ENCODE measurements at regions not wholly inside any gene's neighbourhood (a gene's known extent, or its start where the extent isn't known, plus 50 kb on each side); places are given as distances from the start of the nearest gene placed in this dataset.

- H3K14ac ChIP-seq (ENCODE audit: insufficient read depth, low read length) = no peak overlapping the region
- no peak overlapping the region for H2BK120ac ChIP-seq (ENCODE audit: low read depth, low read length, poor library complexity, severe bottlenecking)
- H3K9me3 ChIP-seq (ENCODE audit: control insufficient read depth, low read depth, low read length) = no peaks in the 10 kb centered on the region
- TF ChIP-seq CTCF (conservative IDR thresholded peaks at IDR 0.05) = no peak
- no peak overlapping the region for H3K56ac ChIP-seq (ENCODE audit: insufficient read length, low read depth, low read length)
- no CpG with 5 or more reads among the region's 8 CpGs for WGBS (ENCODE audit: extremely low coverage, insufficient read length, low lambda C conversion rate)
- no peak overlapping the region for H2AFZ ChIP-seq (ENCODE audit: low read length)
- no peaks in the 10 kb centered on the region for H3K79me2 ChIP-seq (ENCODE audit: insufficient read depth, low read length)
- no peak overlapping the region for H4K8ac ChIP-seq (replicated peaks; ENCODE audit: insufficient read length, low read depth, low read length)
- H3K4ac ChIP-seq (ENCODE audit: low read depth, low read length) = no peak overlapping the region
- no peak overlapping the region for H3K27ac Mint-ChIP-seq
- no peak overlapping the region for H3K4me2 ChIP-seq (ENCODE audit: insufficient read depth, insufficient read length, low read length)
- no peak overlapping the region for H3T11ph ChIP-seq (ENCODE audit: low read length)
- H3K4me3 Mint-ChIP-seq = no peak overlapping the region
- H3K27me3 Mint-ChIP-seq (ENCODE audit: low read depth) = peaks cover 2% of the 10 kb centered on the region
- no peak overlapping the region for H2BK15ac ChIP-seq (ENCODE audit: low read depth, low read length)
- no peak overlapping the region for H3K23ac ChIP-seq (ENCODE audit: insufficient read length, low read depth, low read length)
- no peaks in the 10 kb centered on the region for H3K4me1 Mint-ChIP-seq
- H2BK5ac ChIP-seq (ENCODE audit: insufficient read length, low read length) = no peak overlapping the region
- H4K5ac ChIP-seq (ENCODE audit: insufficient read length, low read depth, low read length) = no peak overlapping the region
- no peak overlapping the region for H2BK12ac ChIP-seq (ENCODE audit: insufficient read length, low read depth, low read length)
- no peaks in the 10 kb centered on the region for H3K23me2 ChIP-seq (ENCODE audit: insufficient read length, low read depth, low read length, poor library complexity, severe bottlenecking)
- no peak overlapping the region for H3K27ac ChIP-seq (ENCODE audit: insufficient read length, low read depth, low read length)
- no peak overlapping the region for H2BK20ac ChIP-seq (ENCODE audit: low read depth, low read length, poor library complexity, severe bottlenecking)
- no peaks in the 10 kb centered on the region for H3K27me3 ChIP-seq (ENCODE audit: insufficient read depth, low read length)
- no peak overlapping the region for H3K9ac ChIP-seq (ENCODE audit: extremely low read depth, insufficient read length, low read length)
- H2AK5ac ChIP-seq (ENCODE audit: insufficient read length, low read length) = no peak overlapping the region
- no peak for DNase-seq
- no peaks in the 10 kb centered on the region for H3K79me1 ChIP-seq (ENCODE audit: insufficient read depth, low read depth, low read length, poor library complexity, severe bottlenecking)
- H4K20me1 ChIP-seq (ENCODE audit: control insufficient read depth, insufficient read depth, insufficient read length) = no peaks in the 10 kb centered on the region
- no peaks in the 10 kb centered on the region for H3K36me3 Mint-ChIP-seq (ENCODE audit: insufficient read depth in 1 of 3, low read depth in 3 of 3)
- H3K4me1 ChIP-seq (ENCODE audit: insufficient read depth, low read length) = no peaks in the 10 kb centered on the region
- H3K9me3 Mint-ChIP-seq = no peaks in the 10 kb centered on the region
- no peak overlapping the region for H4K91ac ChIP-seq (ENCODE audit: insufficient read length, low read depth, low read length)
- no peak overlapping the region for H3K18ac ChIP-seq (ENCODE audit: insufficient read length, low read depth, low read length)
These were observed 95.8 kb downstream of the SPP2 start for GRCh38 chr2:234146087-234146826.

Data from H9 (cell line).